A673 (cell line): ENCODE measurements at regions not wholly inside any gene's neighbourhood (a gene's known extent, or its start where the extent isn't known, plus 50 kb on each side); places are given as distances from the start of the nearest gene placed in this dataset.

Experiments used
- BruUV-seq: library from RNA; stranded (reverse); fragments of 400-500 nt; replicated peaks from 2 replicates; lab custom pipeline; 2021; lab: Mats Ljungman, UMichigan
- CTCF ChIA-PET: fragments of 300-600 bp; sonication (Branson Sonifier 250); formaldehyde crosslinking; loops from one replicate; lab custom pipeline; 2022; ENCODE audit warnings: antibody characterized with exemption; lab: Charles Lee
- POLR2A ChIA-PET: fragments of 300-600 bp; sonication (Branson Sonifier 250); formaldehyde crosslinking; loops from one replicate; lab custom pipeline; 2022; ENCODE audit warnings: antibody characterized with exemption; ENCODE audit not compliant: low non-redundant PET; lab: Charles Lee
- DNase-seq: peaks from one replicate; pipeline ENCODE4 v3.0.0-alpha.2; 2015; ENCODE audit warnings: low spot score
- H3K27ac ChIP-seq: fragments of 200-600 bp; sonication (generic); 2 replicates; pipeline ENCODE4 v1.5.1; 2016; ENCODE audit warnings: mixed run types, low read depth, mild to moderate bottlenecking, mixed read lengths, antibody characterized with exemption, low read length; ENCODE audit not compliant: poor library complexity, severe bottlenecking
- H3K27me3 ChIP-seq: fragments of 200-600 bp; sonication (generic); replicated peaks from 2 replicates; pipeline ENCODE4 v1.6.1; 2017; ENCODE audit warnings: mixed run types, low read depth, mild to moderate bottlenecking, mixed read lengths, antibody characterized with exemption, low read length; ENCODE audit not compliant: insufficient read depth, poor library complexity
- H3K36me3 ChIP-seq: fragments of 200-600 bp; sonication (generic); 2 replicates; pipeline ENCODE4 v1.6.1; 2016; ENCODE audit warnings: mixed run types, mild to moderate bottlenecking, mixed read lengths, antibody characterized with exemption, low read length; ENCODE audit not compliant: insufficient read depth, poor library complexity, severe bottlenecking
- H3K4me1 ChIP-seq: fragments of 200-600 bp; sonication (generic); 2 replicates; pipeline ENCODE4 v1.6.1; 2017; ENCODE audit warnings: mixed run types, mild to moderate bottlenecking, mixed read lengths, antibody characterized with exemption, low read length; ENCODE audit not compliant: insufficient read depth, poor library complexity, severe bottlenecking
- H3K4me3 ChIP-seq: fragments of 200-600 bp; sonication (generic); 2 replicates; pipeline ENCODE4 v1.5.1; 2016; ENCODE audit warnings: low read depth, mixed run types, mild to moderate bottlenecking, mixed read lengths, low read length; ENCODE audit not compliant: poor library complexity, severe bottlenecking
- H3K9me3 ChIP-seq: fragments of 200-600 bp; sonication (generic); 2 replicates; pipeline ENCODE4 v1.6.1; 2016; ENCODE audit warnings: mixed run types, low read depth, mild to moderate bottlenecking, mixed read lengths, antibody characterized with exemption, low read length; ENCODE audit not compliant: poor library complexity, severe bottlenecking
- EZH2 ChIP-seq: fragments of 200-600 bp; sonication (generic); IDR thresholded peaks from 2 replicates; pipeline ENCODE4 v1.6.1; 2017; ENCODE audit warnings: borderline replicate concordance, low read depth, mild to moderate bottlenecking, mixed read lengths, antibody characterized with exemption, low read length; ENCODE audit not compliant: poor library complexity, severe bottlenecking
- intact Hi-C: fragments of 100-400 bp; cut with micrococcal nuclease; formaldehyde crosslinking; loops from one replicate; pipeline ENCODE4 v1.10.0; 2022; ENCODE audit not compliant: unreplicated experiment
- TF ChIP-seq, protein P1 (sequence below): fragments of 300-800, 200-600 bp; sonication (generic); conservative IDR thresholded peaks from 2 replicates; pipeline ENCODE4 v1.5.1; 2017; ENCODE audit warnings: low read depth, mild to moderate bottlenecking, antibody characterized with exemption, low read length, moderate library complexity, mixed read lengths

DNA sequence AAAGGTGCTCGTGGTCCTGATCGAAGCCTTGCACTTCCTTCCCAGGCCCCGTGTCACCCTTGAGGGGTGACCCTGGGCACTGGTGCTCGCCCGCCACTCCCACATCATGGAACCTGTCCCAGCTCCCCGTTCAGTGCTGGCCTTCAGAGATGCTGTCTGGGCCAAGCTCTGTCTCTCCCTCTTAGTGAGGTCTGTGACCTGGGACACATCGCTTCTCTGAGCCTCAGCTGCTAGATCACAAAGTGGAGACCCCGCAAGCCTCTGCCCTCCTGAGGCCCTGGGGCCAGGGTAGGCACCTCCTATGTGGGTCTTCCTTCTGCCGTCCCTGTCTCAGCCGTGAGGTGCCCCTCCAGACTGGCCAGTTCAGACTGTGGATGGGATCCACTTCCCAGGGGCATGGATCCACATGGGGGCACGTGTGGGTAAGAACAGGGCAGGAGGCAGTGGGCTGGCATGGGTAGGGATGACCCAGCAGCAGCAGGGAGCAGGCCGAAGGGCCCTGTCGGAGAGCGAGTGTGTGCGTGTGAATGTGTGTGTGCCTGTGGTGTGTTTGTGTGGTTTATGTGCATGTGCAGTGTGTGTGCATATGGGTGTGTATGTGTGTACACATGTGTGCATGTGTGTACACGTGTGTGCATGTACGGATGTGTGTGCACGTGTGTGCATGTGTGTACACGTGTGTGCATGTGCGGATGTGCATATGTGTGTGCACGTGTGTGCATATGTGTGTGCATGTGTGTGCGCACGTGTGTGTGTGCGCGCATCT, 1073.7 kb downstream of the BRD1 start:
- BruUV-seq: no TSS peak
- H3K27me3 ChIP-seq: no peaks in the 10 kb centered on the region
- H3K9me3 ChIP-seq: no peaks in the 10 kb centered on the region
- H3K4me3 ChIP-seq: no peak overlapping the region
- H3K27ac ChIP-seq: no peak overlapping the region
- intact Hi-C loops: no loop called here
- DNase-seq: no peak
- POLR2A ChIA-PET: no interaction called here
- no peak for TF ChIP-seq EZH2
- TF ChIP-seq, protein P1, sequence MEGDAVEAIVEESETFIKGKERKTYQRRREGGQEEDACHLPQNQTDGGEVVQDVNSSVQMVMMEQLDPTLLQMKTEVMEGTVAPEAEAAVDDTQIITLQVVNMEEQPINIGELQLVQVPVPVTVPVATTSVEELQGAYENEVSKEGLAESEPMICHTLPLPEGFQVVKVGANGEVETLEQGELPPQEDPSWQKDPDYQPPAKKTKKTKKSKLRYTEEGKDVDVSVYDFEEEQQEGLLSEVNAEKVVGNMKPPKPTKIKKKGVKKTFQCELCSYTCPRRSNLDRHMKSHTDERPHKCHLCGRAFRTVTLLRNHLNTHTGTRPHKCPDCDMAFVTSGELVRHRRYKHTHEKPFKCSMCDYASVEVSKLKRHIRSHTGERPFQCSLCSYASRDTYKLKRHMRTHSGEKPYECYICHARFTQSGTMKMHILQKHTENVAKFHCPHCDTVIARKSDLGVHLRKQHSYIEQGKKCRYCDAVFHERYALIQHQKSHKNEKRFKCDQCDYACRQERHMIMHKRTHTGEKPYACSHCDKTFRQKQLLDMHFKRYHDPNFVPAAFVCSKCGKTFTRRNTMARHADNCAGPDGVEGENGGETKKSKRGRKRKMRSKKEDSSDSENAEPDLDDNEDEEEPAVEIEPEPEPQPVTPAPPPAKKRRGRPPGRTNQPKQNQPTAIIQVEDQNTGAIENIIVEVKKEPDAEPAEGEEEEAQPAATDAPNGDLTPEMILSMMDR: no peak
- CTCF ChIA-PET: no interaction called here
- H3K36me3 ChIP-seq: no peaks in the 10 kb centered on the region
- H3K4me1 ChIP-seq: no peaks in the 10 kb centered on the region

DNA sequence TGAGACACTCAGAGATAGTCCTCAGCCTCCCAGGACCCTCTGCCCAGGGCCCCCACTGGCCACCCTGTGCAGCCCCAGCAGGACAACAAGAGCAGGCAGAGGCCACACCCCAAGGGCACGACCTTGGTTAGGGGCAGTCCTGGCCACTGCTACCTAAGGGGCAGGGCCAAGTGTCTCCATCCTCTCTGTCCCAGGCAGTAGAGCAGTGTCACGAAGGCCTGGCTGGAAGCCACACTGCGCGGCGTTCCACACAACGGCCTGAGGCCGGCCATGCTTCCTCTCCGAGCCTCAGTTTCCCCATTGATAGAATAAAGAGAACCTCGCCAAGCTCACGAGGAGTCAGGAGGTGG, 1074.3 kb downstream of the BRD1 start:
- H3K9me3 ChIP-seq: no peaks in the 10 kb centered on the region
- no peak for DNase-seq
- H3K36me3 ChIP-seq: no peaks in the 10 kb centered on the region
- POLR2A ChIA-PET: no interaction called here
- intact Hi-C loops: no loop called here
- no peaks in the 10 kb centered on the region for H3K27me3 ChIP-seq
- BruUV-seq: no TSS peak
- no peak overlapping the region for H3K27ac ChIP-seq
- TF ChIP-seq, protein P1: no peak
- no peak for TF ChIP-seq EZH2
- H3K4me3 ChIP-seq: no peak overlapping the region
- CTCF ChIA-PET: no interaction called here
- no peaks in the 10 kb centered on the region for H3K4me1 ChIP-seq

DNA sequence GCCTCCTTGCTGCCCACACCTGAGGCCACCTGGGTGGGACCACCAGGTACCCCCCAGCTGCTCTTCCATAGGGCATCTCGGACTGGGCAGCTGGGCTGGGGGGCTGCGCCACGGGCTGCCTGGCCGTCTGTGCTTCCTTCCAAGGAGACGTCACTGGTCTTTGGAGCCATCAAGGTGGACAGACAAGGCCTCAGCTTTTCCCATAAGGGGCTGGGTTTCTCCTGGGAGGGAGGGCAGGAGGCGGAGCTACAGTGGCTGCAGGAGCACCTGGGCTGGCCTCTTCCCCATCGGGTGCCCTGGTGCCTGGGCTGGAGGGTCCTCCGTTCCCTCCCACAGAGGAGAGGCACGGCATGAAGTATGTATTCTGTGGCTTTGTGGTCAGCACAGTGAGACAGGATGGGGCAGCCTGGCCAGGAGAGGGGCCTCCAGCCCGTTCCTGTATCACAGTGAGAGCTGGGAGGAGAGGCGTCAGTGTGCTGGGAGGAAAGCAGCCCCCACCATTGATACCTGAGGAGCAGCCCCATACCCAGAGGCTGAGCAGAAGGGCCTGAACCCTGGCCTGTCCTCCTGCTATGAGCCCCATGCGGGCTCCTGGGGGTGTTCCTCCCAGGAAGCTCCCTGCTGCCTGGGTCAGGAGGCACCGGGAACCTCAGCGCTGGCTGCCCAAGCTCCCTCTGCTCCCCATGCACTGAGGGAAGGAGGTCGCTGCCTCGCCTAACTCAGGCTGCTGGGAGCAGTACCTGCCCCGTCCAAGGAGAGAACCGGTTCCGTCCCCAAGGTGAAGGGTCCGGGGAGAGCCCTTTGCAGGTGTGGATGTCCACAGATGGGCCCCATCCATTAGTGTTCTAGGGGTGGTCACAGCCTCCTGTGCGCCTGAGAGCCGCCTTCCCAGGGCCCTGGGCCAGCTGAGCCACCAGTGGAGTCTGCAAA, 1075.0 kb downstream of the BRD1 start:
- BruUV-seq: no TSS peak
- intact Hi-C loops: no loop called here
- H3K27me3 ChIP-seq: no peaks in the 10 kb centered on the region
- TF ChIP-seq, protein P1: no peak
- TF ChIP-seq EZH2: no peak
- DNase-seq: no peak
- ChIA-PET POLR2A (no interaction called here), CTCF (no interaction called here)
- no peaks in the 10 kb centered on the region for H3K36me3 ChIP-seq
- H3K4me3 ChIP-seq: no peak overlapping the region
- H3K4me1 ChIP-seq: no peaks in the 10 kb centered on the region
- H3K27ac ChIP-seq: no peak overlapping the region
- H3K9me3 ChIP-seq: no peaks in the 10 kb centered on the region
